GM19240 (cell line): ENCODE measurements at regions not wholly inside any gene's neighbourhood (a gene's known extent, or its start where the extent isn't known, plus 50 kb on each side); places are given as distances from the start of the nearest gene placed in this dataset.

Experiments
- DNase-seq: peaks from one replicate; pipeline ENCODE4 v3.0.0; 2011; ENCODE audit warnings: low spot score; ENCODE audit not compliant: insufficient read length

GRCh38 chr11:26228778-26229177 lies 103.2 kb upstream of the ANO3 start:
- no peak for DNase-seq

DNA sequence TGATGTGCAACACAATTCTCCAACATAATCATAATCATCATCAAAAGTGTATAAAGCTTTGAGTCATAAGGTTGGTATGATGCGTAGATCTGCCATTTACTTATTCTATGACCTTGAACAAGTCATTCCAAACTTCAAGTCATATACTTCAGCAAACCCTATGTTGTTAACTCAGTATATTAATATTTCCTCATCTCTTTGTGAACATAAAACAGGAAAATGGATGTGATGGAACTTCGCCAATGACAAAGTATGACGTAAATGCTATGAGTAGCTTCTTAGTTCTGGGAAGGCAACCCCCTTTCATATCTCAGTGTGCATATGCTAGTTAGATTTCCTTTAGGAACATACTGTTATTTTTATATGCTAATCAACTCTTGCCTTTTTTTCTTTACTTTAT lies 102.7 kb upstream of the ANO3 start:
- no peak for DNase-seq

GRCh38 chr11:26229981-26230380 lies 101.9 kb upstream of the ANO3 start:
- DNase-seq = no peak

- no peak for DNase-seq
Measured at GRCh38 chr11:26231252-26231661, 100.7 kb upstream of the ANO3 start.

DNA sequence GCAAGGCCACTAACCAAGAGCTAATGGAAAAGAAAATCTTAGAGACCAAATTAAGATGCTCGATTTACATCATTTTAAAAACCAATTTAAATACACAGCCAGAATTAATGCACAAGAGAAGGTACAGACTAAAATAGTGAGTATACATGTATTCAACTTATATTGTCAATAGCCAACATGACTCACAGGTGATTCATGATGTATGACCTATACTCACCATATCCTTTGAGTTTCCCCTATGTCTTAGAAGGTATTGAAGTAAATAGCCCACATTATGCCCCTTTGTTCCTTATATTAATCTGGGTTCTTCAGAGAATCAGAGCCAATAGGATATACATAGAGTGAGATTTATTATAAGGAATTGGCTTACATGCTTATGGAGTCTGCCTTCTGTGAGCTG lies 97.5 kb upstream of the ANO3 start:
- no peak for DNase-seq

- DNase-seq = no peak
Measured at GRCh38 chr11:26243426-26243825, 88.5 kb upstream of the ANO3 start.

GRCh38 chr11:26244207-26244606 lies 87.7 kb upstream of the ANO3 start:
- DNase-seq = no peak

- no peak for DNase-seq
Measured at GRCh38 chr11:26245046-26245445, 86.9 kb upstream of the ANO3 start.

GRCh38 chr11:26247340-26247739 lies 84.6 kb upstream of the ANO3 start:
- no peak for DNase-seq

GRCh38 chr11:26248661-26249060 lies 83.3 kb upstream of the ANO3 start:
- no peak for DNase-seq

DNA sequence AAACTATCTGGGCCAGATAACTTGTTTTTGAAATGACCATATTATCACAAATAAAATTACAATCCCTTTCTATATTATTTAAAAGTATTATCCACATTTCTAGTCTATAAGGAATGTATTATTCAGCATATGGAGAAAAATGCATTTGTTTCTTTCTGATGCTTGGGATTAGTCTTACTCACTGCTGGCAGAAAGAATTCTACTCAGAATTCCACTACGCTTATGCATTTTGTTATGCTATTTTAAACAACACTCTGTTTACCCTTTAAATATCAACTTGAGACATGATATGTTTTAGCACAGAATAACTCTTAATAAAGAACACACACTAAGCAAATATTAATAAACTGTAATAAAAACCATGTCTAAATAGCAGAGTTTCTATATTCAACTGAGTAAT lies 77.6 kb upstream of the ANO3 start:
- no peak for DNase-seq

GRCh38 chr11:26263769-26264168 lies 68.2 kb upstream of the ANO3 start:
- no peak for DNase-seq

GRCh38 chr11:26264266-26264665 lies 67.7 kb upstream of the ANO3 start:
- DNase-seq = no peak

DNA sequence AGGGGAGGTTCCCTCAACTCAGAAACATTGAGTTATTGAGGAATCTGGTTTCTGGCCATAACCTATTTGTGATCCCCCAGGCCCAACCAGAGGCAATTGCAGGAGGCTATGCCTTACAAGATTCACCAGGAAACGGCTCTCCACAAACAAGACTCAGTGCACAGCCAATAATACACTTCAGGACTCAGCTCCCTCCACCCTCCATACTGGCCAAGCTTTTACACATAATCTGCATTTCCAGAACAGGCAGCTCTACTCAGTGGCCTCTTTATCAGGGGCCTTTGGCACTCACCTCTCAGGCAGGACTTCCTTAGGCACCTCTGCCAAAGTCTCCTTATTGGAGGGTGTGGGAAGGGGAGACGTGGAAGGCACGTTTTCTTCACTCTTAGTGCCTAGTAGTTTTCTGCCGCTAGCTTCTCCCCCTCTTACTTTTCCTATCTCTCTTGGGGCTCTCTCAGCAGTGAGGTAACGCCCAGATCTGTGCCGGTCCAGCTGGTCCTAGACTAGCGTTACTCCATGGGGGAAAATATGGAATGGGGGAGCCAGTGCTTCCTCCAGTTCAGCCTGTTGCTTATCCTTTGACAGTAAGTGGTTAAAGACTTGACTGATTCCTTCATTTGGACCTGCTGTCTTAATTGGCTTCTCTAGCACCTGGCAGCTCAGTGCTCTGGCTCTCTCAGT lies 62.8 kb upstream of the ANO3 start:
- no peak for DNase-seq

- no peak for DNase-seq
Measured at GRCh38 chr11:26271666-26272065, 60.3 kb upstream of the ANO3 start.

- peak; percentile 4 for DNase-seq
Measured at GRCh38 chr11:26276798-26277424, 55.0 kb upstream of the ANO3 start.

GRCh38 chr11:26278354-26278753 lies 53.6 kb upstream of the ANO3 start:
- no peak for DNase-seq
